Activated T-helper 1 cell treated with anti-CD3 and anti-CD28 coated beads, Interleukin-12 subunit alpha, Interleukin-12 subunit beta, Interleukin-2, Interleukin-4 antibody, amounts not matched to agents 30 ng/mL and 10 ng/mL and 1 ng/mL, durations not matched to agents 14 hours and 24 hours and 36 hours (primary cell): ENCODE measurements at regions not wholly inside any gene's neighbourhood (a gene's known extent, or its start where the extent isn't known, plus 50 kb on each side); places are given as distances from the start of the nearest gene placed in this dataset.

Source experiments
- DNase-seq: peaks from one replicate; pipeline ENCODE4 v3.0.0; 2021; ENCODE audit warnings: low spot score
- H3K27ac Mint-ChIP-seq: one replicate; pipeline ENCODE4 v1.8.0; 2021; ENCODE audit warnings: mild to moderate bottlenecking, mixed read lengths
- H3K27me3 Mint-ChIP-seq: one replicate; pipeline ENCODE4 v1.8.0; 2022; ENCODE audit warnings: mild to moderate bottlenecking, moderate library complexity, mixed read lengths; ENCODE audit not compliant: insufficient read depth
- H3K36me3 Mint-ChIP-seq: one replicate; pipeline ENCODE4 v1.8.0; 2021; ENCODE audit warnings: low read depth, mixed read lengths
- H3K4me1 Mint-ChIP-seq: one replicate; pipeline ENCODE4 v1.8.0; 2021; ENCODE audit warnings: low read depth, mixed read lengths
- H3K4me3 Mint-ChIP-seq: one replicate; pipeline ENCODE4 v1.8.0; 2021; ENCODE audit warnings: mild to moderate bottlenecking, moderate library complexity, mixed read lengths
- H3K9me3 Mint-ChIP-seq: one replicate; pipeline ENCODE4 v1.8.0; 2021; ENCODE audit warnings: mixed read lengths
- intact Hi-C: fragments of 100-400 bp; cut with micrococcal nuclease; formaldehyde crosslinking; loops from one replicate; pipeline ENCODE4 v1.15.1; 2024

- peaks cover 2% of the 10 kb centered on the region for H3K27me3 Mint-ChIP-seq
- DNase-seq: no peak
- H3K36me3 Mint-ChIP-seq: no peaks in the 10 kb centered on the region
- H3K4me1 Mint-ChIP-seq: no peaks in the 10 kb centered on the region
- H3K27ac Mint-ChIP-seq: no peak overlapping the region
- H3K4me3 Mint-ChIP-seq: no peak overlapping the region
- intact Hi-C loops: no loop called here
- H3K9me3 Mint-ChIP-seq: peaks cover 7% of the 10 kb centered on the region
These were observed 165.3 kb downstream of the SALL1 start for GRCh38 chr16:50985733-50986132.

DNA sequence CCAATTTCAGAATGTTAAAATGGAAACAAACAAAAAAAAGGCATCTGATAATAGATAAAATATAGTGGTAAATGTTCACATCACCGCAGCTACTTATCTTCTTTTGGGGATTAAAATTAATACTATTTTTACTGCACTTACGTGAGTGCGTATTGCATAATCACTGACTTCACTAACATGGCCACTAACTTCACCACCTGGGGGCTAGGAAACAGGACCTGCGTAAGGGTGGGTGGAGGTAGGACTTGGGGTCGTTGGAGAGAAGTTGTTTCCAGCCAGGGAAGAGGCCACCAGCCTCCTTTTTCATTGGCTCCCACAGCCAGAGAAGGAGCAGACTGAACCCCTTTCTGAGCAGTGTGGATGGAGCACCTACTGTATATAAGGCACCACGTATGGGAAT, 166.4 kb downstream of the SALL1 start:
- Mint-ChIP-seq H3K27ac (no peak overlapping the region), H3K36me3 (no peaks in the 10 kb centered on the region), H3K4me1 (no peaks in the 10 kb centered on the region), H3K27me3 (peaks cover 2% of the 10 kb centered on the region), H3K4me3 (no peak overlapping the region), H3K9me3 (peaks cover 7% of the 10 kb centered on the region)
- DNase-seq: no peak
- intact Hi-C loops: no loop called here

GRCh38 chr16:50982808-50983207, 168.3 kb downstream of the SALL1 start:
- H3K4me1 Mint-ChIP-seq: no peaks in the 10 kb centered on the region
- no peak overlapping the region for H3K27ac Mint-ChIP-seq
- no peak overlapping the region for H3K4me3 Mint-ChIP-seq
- peaks cover 2% of the 10 kb centered on the region for H3K27me3 Mint-ChIP-seq
- DNase-seq: no peak
- H3K9me3 Mint-ChIP-seq: peaks cover 7% of the 10 kb centered on the region
- no peaks in the 10 kb centered on the region for H3K36me3 Mint-ChIP-seq
- intact Hi-C loops: no loop called here

- H3K4me1 Mint-ChIP-seq: no peaks in the 10 kb centered on the region
- DNase-seq: no peak
- H3K36me3 Mint-ChIP-seq: no peaks in the 10 kb centered on the region
- peaks cover 2% of the 10 kb centered on the region for H3K27me3 Mint-ChIP-seq
- no peak overlapping the region for H3K4me3 Mint-ChIP-seq
- no peak overlapping the region for H3K27ac Mint-ChIP-seq
- intact Hi-C loops: no loop called here
- peaks cover 4% of the 10 kb centered on the region for H3K9me3 Mint-ChIP-seq
These were observed 169.1 kb downstream of the SALL1 start for GRCh38 chr16:50981951-50982350.

DNA sequence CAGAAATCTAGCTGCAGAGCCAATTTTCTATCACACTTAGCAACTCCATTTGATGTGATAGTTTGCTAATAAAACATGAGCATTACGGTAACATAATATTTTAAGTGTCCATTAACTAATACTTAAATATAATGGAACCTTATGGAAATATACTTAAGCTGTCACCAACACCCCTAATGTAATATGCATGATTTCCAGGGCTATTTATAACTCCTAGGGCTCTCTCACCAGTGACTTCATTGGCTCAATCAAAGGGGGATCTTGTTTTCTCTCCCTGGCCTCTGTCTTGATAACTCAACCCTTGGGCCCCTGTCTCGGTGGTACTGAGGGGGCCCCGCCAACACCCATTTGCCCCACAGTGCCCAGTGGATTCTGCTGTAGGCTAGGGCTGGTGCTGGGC, 170.4 kb downstream of the SALL1 start:
- Mint-ChIP-seq H3K27me3 (peaks cover 2% of the 10 kb centered on the region), H3K27ac (no peak overlapping the region), H3K36me3 (no peaks in the 10 kb centered on the region), H3K4me1 (no peaks in the 10 kb centered on the region), H3K4me3 (no peak overlapping the region), H3K9me3 (no peaks in the 10 kb centered on the region)
- intact Hi-C loops: no loop called here
- no peak for DNase-seq

DNA sequence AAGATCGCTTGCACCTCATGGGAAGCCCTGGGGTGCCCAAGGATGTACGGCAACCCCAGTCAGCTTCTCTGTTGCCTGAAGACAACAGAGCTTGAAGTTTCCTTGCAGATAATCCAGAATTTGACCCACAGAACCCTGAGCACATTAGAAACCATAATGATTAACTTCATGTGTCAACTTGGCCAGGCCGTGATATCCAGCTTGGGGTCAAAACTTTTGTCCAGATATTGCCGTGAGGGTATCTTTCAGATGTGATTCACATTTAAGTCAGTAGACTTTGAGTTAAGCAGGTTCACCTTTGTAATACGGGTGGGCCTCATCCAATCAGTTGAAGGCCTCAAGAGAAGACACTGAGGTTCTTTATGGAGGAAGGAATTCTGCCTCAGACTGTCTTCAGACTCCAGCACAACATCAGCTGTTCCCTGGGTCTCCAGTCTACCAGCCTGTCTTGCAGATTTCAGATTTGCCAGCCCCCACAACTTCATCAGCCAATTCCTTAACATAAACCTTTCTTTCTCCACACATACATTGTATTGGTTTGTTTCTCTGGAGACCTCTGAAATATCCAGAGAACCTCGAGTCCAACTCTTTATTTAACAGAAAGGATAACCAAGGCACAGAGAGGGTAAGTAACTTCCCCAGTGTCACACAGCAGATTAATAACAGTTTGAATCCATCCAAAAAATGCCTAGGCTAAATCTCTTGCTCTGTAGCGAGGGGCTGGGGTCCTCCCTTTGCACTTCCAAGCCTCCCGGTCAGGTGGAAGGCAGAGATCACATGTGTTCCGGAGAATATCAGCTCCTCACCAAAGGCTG, 171.1 kb downstream of the SALL1 start:
- Mint-ChIP-seq H3K9me3 (no peaks in the 10 kb centered on the region), H3K36me3 (no peaks in the 10 kb centered on the region), H3K4me3 (no peak overlapping the region), H3K27ac (no peak overlapping the region), H3K27me3 (peaks cover 2% of the 10 kb centered on the region), H3K4me1 (no peaks in the 10 kb centered on the region)
- DNase-seq: no peak
- intact Hi-C loops: no loop called here

- Mint-ChIP-seq H3K9me3 (no peaks in the 10 kb centered on the region), H3K4me1 (no peaks in the 10 kb centered on the region), H3K36me3 (no peaks in the 10 kb centered on the region), H3K4me3 (no peak overlapping the region), H3K27me3 (no peaks in the 10 kb centered on the region), H3K27ac (no peak overlapping the region)
- intact Hi-C loops: no loop called here
- DNase-seq: no peak
These were observed 173.9 kb downstream of the SALL1 start for GRCh38 chr16:50977138-50977537.

DNA sequence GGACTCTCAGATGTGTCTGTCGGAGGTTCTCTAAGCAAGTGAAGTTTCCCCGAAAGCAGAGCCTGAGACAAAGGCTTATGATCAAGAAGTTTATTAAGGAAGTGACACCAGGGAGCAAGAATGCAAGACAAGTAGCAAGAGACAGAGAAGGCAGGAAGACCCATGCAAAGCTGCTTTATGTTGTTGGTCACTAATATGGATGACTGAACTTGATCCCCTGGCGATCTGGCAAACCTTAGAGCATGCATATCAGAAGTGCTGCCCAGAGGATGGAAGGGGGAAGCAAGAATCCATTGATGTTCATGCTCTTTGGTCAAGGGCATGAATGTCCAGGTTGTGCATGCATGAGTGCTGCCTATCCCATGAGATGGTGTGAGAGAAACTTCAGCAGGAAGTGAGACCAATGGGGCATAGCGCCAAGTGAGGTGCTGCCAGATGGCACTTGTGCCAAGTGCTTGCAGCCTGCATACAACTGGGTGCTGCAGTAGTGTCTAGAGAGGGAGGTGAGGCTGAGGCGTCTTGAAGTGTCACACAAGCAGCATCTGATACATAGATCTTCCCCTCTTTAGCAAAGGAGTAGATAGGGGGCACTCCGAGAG, 176.5 kb downstream of the SALL1 start:
- intact Hi-C loops: no loop called here
- Mint-ChIP-seq H3K27ac (no peak overlapping the region), H3K4me1 (no peaks in the 10 kb centered on the region), H3K4me3 (no peak overlapping the region), H3K9me3 (no peaks in the 10 kb centered on the region), H3K36me3 (no peaks in the 10 kb centered on the region), H3K27me3 (no peaks in the 10 kb centered on the region)
- no peak for DNase-seq

- intact Hi-C loops: no loop called here
- Mint-ChIP-seq H3K27me3 (no peaks in the 10 kb centered on the region), H3K27ac (no peak overlapping the region), H3K4me3 (no peak overlapping the region), H3K36me3 (no peaks in the 10 kb centered on the region), H3K9me3 (no peaks in the 10 kb centered on the region), H3K4me1 (no peaks in the 10 kb centered on the region)
- no peak for DNase-seq
These were observed 178.2 kb downstream of the SALL1 start for GRCh38 chr16:50972876-50973275.

DNA sequence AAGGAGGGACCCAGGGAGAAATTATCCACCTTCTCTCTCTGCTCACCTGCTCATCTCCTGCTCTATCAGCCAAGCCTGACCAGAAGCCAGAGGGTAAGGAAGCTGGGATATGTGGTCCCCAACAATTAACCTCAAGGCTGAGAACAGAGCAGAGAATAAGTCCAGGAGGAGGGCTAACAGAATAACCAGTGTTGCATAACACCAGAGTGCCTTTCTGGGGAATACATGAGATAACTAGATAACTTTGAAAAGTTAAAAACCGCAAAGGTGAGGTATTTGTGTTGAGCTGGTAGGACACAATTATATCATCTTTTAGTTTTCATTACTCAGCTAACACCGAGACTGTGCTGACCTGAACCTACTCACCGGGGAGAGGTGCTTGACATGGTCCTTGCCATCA, 180.8 kb downstream of the SALL1 start:
- intact Hi-C loops: no loop called here
- no peak overlapping the region for H3K4me3 Mint-ChIP-seq

GRCh38 chr16:50967827-50968612, 183.1 kb downstream of the SALL1 start:
- Mint-ChIP-seq H3K4me1 (no peaks in the 10 kb centered on the region), H3K27ac (no peak overlapping the region), H3K36me3 (no peaks in the 10 kb centered on the region), H3K27me3 (no peaks in the 10 kb centered on the region), H3K4me3 (no peak overlapping the region), H3K9me3 (no peaks in the 10 kb centered on the region)
- intact Hi-C loops: no loop called here
- DNase-seq: no peak

More for the DNA sequence above, 180.8 kb downstream of the SALL1 start:
- Mint-ChIP-seq H3K4me1 (no peaks in the 10 kb centered on the region), H3K27ac (no peak overlapping the region), H3K36me3 (no peaks in the 10 kb centered on the region), H3K9me3 (no peaks in the 10 kb centered on the region), H3K27me3 (no peaks in the 10 kb centered on the region)
- no peak for DNase-seq

GRCh38 chr16:50964491-50964890, 186.6 kb downstream of the SALL1 start:
- H3K27me3 Mint-ChIP-seq: peaks cover 2% of the 10 kb centered on the region
- no peaks in the 10 kb centered on the region for H3K4me1 Mint-ChIP-seq
- intact Hi-C loops: no loop called here
- DNase-seq: no peak
- H3K27ac Mint-ChIP-seq: no peak overlapping the region
- no peaks in the 10 kb centered on the region for H3K9me3 Mint-ChIP-seq
- no peaks in the 10 kb centered on the region for H3K36me3 Mint-ChIP-seq
- H3K4me3 Mint-ChIP-seq: no peak overlapping the region

DNA sequence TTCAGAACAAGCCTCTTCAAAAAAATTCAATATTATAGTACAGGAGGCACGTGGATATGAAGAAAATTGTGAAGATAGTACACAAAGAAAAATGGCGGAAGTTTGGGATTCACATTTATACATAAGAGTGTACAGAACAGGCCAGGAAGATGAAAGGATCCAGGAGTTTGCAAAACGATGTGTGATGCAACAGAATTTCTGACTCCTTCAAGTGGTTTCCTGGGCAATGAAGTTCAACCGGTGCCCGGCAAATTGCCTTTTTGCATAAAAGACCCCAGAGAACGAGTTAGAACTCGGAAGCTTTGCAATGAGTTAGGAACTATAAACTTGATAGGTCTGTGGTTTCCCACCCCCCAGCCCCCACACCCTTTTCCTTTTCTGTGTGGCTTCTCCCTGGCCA, 189.1 kb downstream of the SALL1 start:
- H3K36me3 Mint-ChIP-seq: no peaks in the 10 kb centered on the region

More for the DNA sequence above, 189.1 kb downstream of the SALL1 start:
- DNase-seq: no peak
- no peaks in the 10 kb centered on the region for H3K9me3 Mint-ChIP-seq
- H3K27me3 Mint-ChIP-seq: peaks cover 2% of the 10 kb centered on the region
- H3K4me3 Mint-ChIP-seq: no peak overlapping the region
- intact Hi-C loops: no loop called here
- no peaks in the 10 kb centered on the region for H3K4me1 Mint-ChIP-seq
- H3K27ac Mint-ChIP-seq: no peak overlapping the region
